GM21360 (cell line): ENCODE measurements at regions not wholly inside any gene's neighbourhood (a gene's known extent, or its start where the extent isn't known, plus 50 kb on each side); places are given as distances from the start of the nearest gene placed in this dataset.
A peak's percentile ranks its signal among the peaks of the same experiment; 100 is the strongest.

Source experiments
- ATAC-seq: cut with Tn5 transposase; IDR thresholded peaks from one replicate; pipeline ENCODE4 v1.9.1; 2021; ENCODE audit warnings: mild to moderate bottlenecking, moderate library complexity; ENCODE audit not compliant: unreplicated experiment

DNA sequence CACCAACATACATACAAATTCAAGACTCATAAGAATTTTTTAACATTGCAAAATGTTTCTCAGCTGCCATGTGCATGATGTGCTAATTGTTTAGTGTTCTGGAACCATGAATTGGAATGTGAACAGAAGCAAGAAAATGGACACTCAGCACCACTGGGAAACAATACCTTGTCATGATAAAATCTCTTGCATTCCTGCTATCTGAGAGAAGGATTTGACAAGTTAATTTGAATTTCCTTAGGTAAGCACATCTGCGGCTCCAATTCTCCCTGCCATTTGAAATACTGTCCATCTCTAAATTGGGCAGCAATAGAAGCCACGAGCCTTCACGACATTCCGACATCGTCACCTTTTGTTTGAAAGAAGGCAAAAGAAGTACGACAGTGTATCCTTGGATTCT, 1104.6 kb upstream of the MAP3K7 start:
- no peak for ATAC-seq

DNA sequence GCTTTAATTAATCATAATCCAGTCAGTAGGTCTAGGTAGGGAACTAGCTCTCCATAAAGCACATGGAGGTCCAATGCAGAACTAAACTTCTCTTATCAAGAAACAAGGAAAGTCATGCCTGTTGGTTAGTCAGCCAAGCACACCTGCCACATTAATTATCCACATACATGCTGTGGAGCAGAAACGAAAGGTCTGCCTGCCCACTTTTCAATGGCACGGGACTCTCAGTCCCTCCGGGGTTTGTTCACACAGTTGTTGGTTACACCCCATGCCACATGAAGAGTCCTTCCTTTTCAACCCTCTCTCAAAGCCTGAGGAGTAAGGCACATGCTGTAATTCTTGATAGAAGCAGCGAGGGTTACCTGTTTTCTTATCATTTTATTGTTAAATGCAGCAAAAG, 1096.4 kb upstream of the MAP3K7 start:
- ATAC-seq = no peak

DNA sequence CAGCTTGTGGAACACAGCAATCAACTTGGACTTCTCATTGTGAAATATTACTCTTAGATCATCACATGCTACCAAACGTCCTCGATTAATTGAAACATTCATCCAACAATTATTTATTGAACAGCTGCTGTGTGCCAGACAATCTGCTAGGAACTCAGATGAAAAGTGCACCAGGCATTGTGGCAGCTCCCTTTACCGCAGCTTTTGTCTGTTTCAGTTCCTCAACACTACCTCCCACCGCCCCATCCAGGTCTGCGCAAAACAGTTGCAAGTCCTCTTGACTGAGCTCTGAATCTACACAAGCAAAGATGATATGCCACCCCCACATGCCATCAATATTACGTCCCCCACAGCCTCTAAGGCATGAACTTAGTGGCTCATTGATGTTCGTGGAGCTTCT, 1094.4 kb upstream of the MAP3K7 start:
- no peak for ATAC-seq

DNA sequence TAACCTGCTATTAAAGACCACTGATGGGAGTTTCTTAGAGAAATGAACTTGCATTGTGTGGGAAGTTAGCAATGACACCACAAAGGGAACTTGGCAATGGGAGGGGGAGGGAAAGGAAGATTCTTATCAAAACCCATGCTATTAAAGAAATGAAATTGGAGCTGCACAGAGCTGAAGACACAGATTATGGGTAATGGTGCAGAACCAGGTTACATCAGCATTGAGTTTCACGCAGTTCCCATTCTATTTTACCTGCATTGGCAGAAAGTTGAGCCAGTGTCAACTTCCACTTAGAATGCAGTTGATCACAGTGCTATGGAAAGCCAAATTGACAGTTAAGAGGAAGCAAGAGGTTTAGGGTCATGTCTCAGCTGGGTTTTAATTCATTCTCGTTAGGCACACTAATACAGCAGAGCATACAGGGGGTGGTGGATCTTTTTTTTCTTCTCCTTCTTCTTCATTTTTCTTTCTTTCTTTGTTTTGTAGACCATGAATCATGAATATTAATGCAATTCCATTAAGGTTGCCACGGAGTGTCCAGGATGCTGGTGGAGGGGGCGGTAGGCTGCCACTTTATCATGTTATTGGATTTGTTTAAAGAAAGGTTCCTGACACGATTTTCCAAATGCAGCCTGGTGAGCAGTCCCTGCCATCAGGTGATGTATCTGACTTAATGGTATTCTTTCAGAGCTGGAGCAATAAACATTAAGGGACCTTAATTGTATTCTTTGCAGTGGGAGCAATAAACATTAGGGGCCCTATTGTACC, 1092.0 kb upstream of the MAP3K7 start:
- ATAC-seq = no peak

GRCh38 chr6:91672201-91672600, 1085.3 kb upstream of the MAP3K7 start:
- ATAC-seq = no peak

- ATAC-seq = no peak
These were observed 1083.0 kb upstream of the MAP3K7 start for GRCh38 chr6:91669871-91670268.

DNA sequence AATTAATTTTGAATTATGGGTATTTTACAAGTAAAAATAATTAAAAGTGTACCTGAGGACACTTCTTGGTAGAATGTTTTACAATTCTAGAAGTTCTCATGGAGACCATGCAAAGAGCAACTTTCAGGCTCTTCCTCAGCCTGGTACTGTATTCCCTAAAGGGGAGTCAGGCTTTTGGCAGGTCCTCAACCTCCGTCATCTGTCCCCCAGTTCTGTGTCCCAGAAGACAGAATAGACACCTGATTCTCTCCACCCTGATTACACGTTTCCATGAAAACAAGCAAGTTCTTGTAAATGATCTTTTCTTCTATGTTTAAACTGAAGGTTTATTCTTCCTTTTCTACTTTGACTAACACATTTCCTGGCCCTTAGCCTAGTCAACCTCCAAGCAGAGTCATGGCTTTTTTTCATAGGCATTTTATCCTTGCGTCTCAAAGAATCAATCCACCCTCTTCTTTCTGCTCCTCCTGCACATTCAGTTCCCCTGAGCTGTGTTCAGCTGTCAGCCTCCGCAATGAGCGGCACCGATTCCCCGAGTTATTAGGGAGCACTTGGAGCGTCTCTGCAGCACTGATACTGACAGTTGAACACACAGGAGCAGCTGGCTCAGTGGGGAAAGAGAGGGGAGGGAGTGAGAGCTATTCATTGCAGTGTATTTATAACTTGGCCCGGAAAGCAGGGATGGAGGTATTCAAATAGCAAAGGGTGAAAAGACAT, 1082.4 kb upstream of the MAP3K7 start:
- no peak for ATAC-seq

- no peak for ATAC-seq
These were observed 1080.7 kb upstream of the MAP3K7 start for GRCh38 chr6:91667596-91667995.

GRCh38 chr6:91664327-91664959, 1077.6 kb upstream of the MAP3K7 start:
- ATAC-seq = peak; percentile 91

GRCh38 chr6:91660893-91661292, 1074.0 kb upstream of the MAP3K7 start:
- no peak for ATAC-seq

DNA sequence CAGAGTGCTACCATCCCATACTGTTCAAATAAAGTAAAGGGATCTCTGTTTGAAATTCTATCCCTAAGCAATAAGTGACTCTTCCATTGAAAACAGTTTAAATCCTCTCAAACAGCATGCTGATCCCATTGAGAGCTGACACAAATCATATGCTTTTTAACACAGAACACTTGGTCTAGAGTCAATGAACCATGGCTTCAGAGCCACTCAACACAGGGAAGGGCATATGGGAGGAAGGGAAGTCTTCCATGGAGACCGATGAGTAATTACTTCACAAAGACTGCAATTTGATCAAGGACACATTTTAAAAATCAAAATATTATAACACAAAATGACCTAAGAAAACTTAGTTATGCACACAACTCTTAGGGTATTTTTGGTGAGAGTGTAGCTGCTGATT, 1073.0 kb upstream of the MAP3K7 start:
- ATAC-seq = no peak

DNA sequence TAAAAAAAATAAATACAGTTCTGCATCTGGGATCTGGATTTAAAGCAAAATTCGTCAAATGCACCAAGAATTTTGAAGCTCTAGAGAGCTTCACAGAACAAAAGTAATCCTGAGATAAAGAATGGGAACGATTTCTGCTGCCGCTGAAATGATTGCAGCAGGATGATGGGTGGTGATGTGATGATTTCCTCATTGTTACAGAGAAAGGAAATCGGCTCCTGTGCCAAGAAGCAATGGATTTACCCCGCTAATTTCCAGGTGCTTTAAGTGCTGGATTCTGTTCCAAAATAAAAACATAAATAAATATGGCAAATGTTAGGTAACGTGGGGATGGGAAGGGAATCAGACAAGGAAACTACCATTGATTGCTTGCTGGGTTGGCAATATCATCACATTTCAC, 1067.9 kb upstream of the MAP3K7 start:
- ATAC-seq = no peak

DNA sequence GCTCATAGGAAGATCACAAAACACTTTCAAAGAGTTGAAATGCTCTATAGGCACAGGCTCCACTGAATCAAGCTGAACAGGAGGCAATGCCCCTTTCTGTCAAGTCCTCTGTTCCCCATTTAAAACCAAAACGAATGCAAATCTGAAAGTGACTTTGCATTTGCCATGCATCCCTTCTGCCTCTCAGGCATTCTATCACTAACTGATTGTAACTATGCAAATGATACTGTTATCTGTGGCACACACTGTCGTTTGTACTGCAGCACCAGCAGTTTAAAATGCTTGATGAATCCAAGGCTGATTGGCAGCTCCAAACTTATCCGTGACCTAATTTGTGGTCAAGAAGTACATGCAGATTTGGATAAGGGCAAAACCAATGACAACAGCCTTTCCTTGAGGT, 1067.5 kb upstream of the MAP3K7 start:
- no peak for ATAC-seq

DNA sequence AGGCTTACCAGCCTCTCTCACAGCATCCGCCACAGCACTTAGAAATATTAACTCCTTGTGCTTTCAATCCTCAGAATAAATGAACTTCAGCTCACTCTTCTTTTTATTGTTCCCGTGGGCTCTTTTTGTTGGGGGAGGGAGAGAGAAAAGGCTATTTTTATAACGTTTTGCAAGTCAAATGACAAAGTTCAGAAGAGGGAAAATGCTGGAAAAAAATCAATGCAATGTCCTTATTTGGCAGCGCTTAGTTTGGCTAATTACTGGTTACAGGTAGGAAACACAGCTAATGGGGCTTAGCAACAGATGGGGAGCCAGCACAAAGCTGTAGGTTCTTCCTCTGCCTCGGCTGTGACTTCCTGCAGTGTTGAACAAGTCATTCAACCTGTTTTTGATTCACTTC, 1067.0 kb upstream of the MAP3K7 start:
- ATAC-seq = no peak

DNA sequence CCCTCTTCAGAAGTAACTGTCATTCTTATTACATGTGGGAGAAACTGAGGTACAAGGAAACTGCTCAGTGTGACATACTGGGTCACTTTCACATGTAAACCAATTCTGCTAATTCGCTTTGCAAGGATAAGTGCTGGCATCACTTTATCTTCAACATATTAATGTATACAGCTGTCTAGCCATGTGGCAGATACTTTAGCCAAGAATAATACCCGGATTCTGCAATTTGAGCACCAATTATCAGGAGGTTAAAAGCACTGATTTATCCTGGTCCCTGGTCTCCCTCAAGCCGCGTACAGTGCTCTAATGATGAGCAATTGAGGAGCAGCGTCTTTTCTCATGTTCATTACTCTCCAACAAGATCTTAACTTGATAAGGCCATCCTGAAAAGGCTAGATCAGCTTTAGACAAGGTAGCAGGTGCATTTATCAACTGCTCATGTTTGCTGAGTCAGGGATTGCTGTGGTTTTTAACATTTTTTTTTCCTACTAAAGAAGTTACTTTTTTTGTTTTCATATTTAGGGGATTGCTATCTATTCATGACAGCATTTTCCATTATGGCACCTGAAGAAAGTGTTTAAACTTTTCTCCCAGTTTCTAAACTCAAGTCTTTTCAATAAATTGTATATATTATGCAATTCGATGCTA, 1066.3 kb upstream of the MAP3K7 start:
- ATAC-seq = no peak

DNA sequence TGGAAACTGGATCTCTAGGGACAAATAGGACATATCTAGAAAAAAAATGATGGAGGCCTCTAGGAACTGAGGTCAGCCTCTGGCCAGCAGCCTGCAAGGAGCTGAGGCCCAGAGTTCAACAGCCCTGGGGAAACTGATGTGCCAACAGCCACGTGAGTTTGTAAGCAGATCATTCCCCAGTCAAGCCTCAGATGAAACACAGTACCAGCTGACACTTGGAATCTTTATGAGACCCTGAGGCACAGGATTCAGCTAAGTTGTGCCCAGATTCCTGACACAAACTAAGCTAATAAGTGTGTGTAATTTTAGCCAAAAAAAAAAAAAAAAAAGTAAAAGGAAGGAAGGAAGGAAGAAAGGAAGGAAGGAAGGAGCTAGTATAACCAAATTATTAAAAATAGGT, 1059.8 kb upstream of the MAP3K7 start:
- no peak for ATAC-seq

DNA sequence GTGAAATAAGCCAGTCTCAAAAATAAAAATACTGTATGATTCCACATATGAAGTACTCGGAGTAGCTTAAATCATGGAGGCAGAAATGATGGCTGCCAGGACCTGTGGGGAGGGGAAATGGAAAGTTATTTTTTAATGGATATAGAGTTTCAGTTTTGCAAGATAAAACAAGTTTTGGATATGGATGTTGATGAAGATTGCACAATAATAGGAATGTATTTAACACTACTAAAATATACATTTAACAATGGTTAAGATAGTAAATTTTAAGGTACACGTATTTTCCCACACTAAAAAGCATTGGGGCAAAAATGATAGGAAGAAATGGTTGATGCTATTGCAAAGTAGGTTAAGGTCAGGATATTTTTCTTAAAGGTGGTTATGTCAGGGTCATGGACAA, 1058.9 kb upstream of the MAP3K7 start:
- ATAC-seq = no peak

GRCh38 chr6:91637217-91637616, 1050.3 kb upstream of the MAP3K7 start:
- no peak for ATAC-seq

- ATAC-seq = no peak
These were observed 1047.9 kb upstream of the MAP3K7 start for GRCh38 chr6:91634791-91635190.

GRCh38 chr6:91633374-91634111, 1046.7 kb upstream of the MAP3K7 start:
- ATAC-seq = no peak

DNA sequence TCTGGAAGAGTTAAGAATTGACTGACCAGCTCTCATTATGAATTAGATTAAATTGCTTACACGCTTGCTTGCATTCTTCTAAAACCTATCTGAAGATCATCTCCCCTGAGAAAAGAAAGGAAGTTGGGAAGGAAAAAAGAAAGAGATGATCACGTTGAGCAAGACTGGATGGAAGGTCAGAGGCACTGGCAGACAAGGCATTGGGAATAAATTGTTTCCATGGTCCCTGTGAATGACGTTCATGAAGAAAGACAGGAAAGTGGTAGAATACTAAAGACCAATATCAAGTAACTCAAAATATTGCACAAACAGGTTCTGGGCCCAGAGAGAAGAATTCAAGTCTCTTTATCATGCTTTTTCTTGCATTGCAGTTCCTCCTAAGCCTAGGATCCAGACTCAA, 1045.4 kb upstream of the MAP3K7 start:
- no peak for ATAC-seq
